Chondrocyte (in vitro differentiated cells): ENCODE measurements at regions not wholly inside any gene's neighbourhood (a gene's known extent, or its start where the extent isn't known, plus 50 kb on each side); places are given as distances from the start of the nearest gene placed in this dataset.

Source experiments
- DNase-seq: peaks from one replicate; pipeline ENCODE4 v3.0.0; 2021; ENCODE audit warnings: mixed read lengths, low spot score
- H3K27ac Mint-ChIP-seq: one replicate; pipeline ENCODE4 v1.8.0; 2021; ENCODE audit warnings: mild to moderate bottlenecking, moderate library complexity, mixed read lengths; ENCODE audit not compliant: unreplicated experiment
- H3K27me3 Mint-ChIP-seq: 2 replicates; pipeline ENCODE4 v1.8.0; 2021; ENCODE audit warnings: low read depth, mixed read lengths
- H3K36me3 Mint-ChIP-seq: 2 replicates; pipeline ENCODE4 v1.8.0; 2021; ENCODE audit warnings: low read depth, mixed read lengths
- H3K4me1 Mint-ChIP-seq: 2 replicates; pipeline ENCODE4 v1.8.0; 2021; ENCODE audit warnings: low read depth, mild to moderate bottlenecking, mixed read lengths
- H3K4me3 Mint-ChIP-seq: one replicate; pipeline ENCODE4 v1.8.0; 2021; ENCODE audit warnings: mild to moderate bottlenecking, moderate library complexity, mixed read lengths; ENCODE audit not compliant: unreplicated experiment
- H3K9me3 Mint-ChIP-seq: 2 replicates; pipeline ENCODE4 v1.8.0; 2021; ENCODE audit warnings: low read depth, mixed read lengths
- CTCF ChIP-seq: fragments of 200-600 bp; sonication (generic); IDR thresholded peaks from 2 replicates; pipeline ENCODE4 v1.5.0; 2021; ENCODE audit warnings: antibody characterized with exemption, mild to moderate bottlenecking, moderate library complexity

- no peak overlapping the region for H3K4me3 Mint-ChIP-seq
- no peak overlapping the region for H3K27ac Mint-ChIP-seq
- H3K4me1 Mint-ChIP-seq: peaks cover 10% of the 10 kb centered on the region
- no peaks in the 10 kb centered on the region for H3K27me3 Mint-ChIP-seq
- DNase-seq: peak; percentile 12
- H3K36me3 Mint-ChIP-seq: no peaks in the 10 kb centered on the region
- TF ChIP-seq CTCF: no peak
- no peaks in the 10 kb centered on the region for H3K9me3 Mint-ChIP-seq
Measured at GRCh38 chr3:139291276-139292051, 52.4 kb upstream of the MRPS22 start.

- H3K4me1 Mint-ChIP-seq: peaks cover 10% of the 10 kb centered on the region
- no peaks in the 10 kb centered on the region for H3K27me3 Mint-ChIP-seq
- no peak for TF ChIP-seq CTCF
- H3K4me3 Mint-ChIP-seq: no peak overlapping the region
- no peak overlapping the region for H3K27ac Mint-ChIP-seq
- H3K36me3 Mint-ChIP-seq: no peaks in the 10 kb centered on the region
- no peaks in the 10 kb centered on the region for H3K9me3 Mint-ChIP-seq
- peak; percentile 6 for DNase-seq
Measured at GRCh38 chr3:139292192-139292591, 51.6 kb upstream of the MRPS22 start.

- no peaks in the 10 kb centered on the region for H3K27me3 Mint-ChIP-seq
- DNase-seq: peak; percentile 33
- H3K4me3 Mint-ChIP-seq: no peak overlapping the region
- H3K36me3 Mint-ChIP-seq: no peaks in the 10 kb centered on the region
- no peaks in the 10 kb centered on the region for H3K9me3 Mint-ChIP-seq
- no peak for TF ChIP-seq CTCF
- H3K27ac Mint-ChIP-seq: no peak overlapping the region
- peaks cover 10% of the 10 kb centered on the region for H3K4me1 Mint-ChIP-seq
Measured at GRCh38 chr3:139292711-139293664, 50.8 kb upstream of the MRPS22 start.

GRCh38 chr3:139293665-139294023 lies 50.2 kb upstream of the MRPS22 start:
- no peaks in the 10 kb centered on the region for H3K27me3 Mint-ChIP-seq
- peaks cover 10% of the 10 kb centered on the region for H3K4me1 Mint-ChIP-seq
- no peak overlapping the region for H3K4me3 Mint-ChIP-seq
- no peaks in the 10 kb centered on the region for H3K36me3 Mint-ChIP-seq
- no peaks in the 10 kb centered on the region for H3K9me3 Mint-ChIP-seq
- DNase-seq: no peak
- no peak for TF ChIP-seq CTCF
- no peak overlapping the region for H3K27ac Mint-ChIP-seq
